ENCODE measurements at regions not wholly inside any gene's neighbourhood (a gene's known extent, or its start where the extent isn't known, plus 50 kb on each side); places are given as distances from the start of the nearest gene placed in this dataset.
"Not testable (repeated sequence)": the region's sequence is repeated elsewhere in the genome, so short reads cannot be mapped to it uniquely, and the experiment has no call there.

GRCh38 chr4:128437023-128437422, 149.4 kb upstream of the PGRMC2 start:
- not testable (repeated sequence) for DNase-seq

GRCh38 chr4:128429023-128429613, 141.5 kb upstream of the PGRMC2 start:
- DNase-seq: not testable (repeated sequence)

GRCh38 chr4:128428397-128428796, 140.8 kb upstream of the PGRMC2 start:
- DNase-seq: no peak

GRCh38 chr4:128427832-128428366, 140.3 kb upstream of the PGRMC2 start:
- no peak for DNase-seq

- DNase-seq: no peak
Measured at GRCh38 chr4:128424527-128425497, 137.2 kb upstream of the PGRMC2 start.

- not testable (repeated sequence) for DNase-seq
Measured at GRCh38 chr4:128422296-128422695, 134.7 kb upstream of the PGRMC2 start.

- no peak for DNase-seq
Measured at GRCh38 chr4:128416921-128417320, 129.3 kb upstream of the PGRMC2 start.

- DNase-seq: no peak
Measured at GRCh38 chr4:128410037-128410436, 122.4 kb upstream of the PGRMC2 start.

GRCh38 chr4:128403586-128403985, 116.0 kb upstream of the PGRMC2 start:
- DNase-seq: no peak

GRCh38 chr4:128394778-128395177, 107.2 kb upstream of the PGRMC2 start:
- no peak for DNase-seq

GRCh38 chr4:128393101-128393704, 105.6 kb upstream of the PGRMC2 start:
- no peak for DNase-seq

GRCh38 chr4:128390475-128390996, 102.9 kb upstream of the PGRMC2 start:
- DNase-seq: no peak

GRCh38 chr4:128388796-128389195, 101.2 kb upstream of the PGRMC2 start:
- no peak for DNase-seq

- DNase-seq: no peak
Measured at GRCh38 chr4:128388352-128388630, 100.7 kb upstream of the PGRMC2 start.

- DNase-seq: no peak
Measured at GRCh38 chr4:128387600-128388351, 100.2 kb upstream of the PGRMC2 start.

GRCh38 chr4:128386761-128387599, 99.4 kb upstream of the PGRMC2 start:
- no peak for DNase-seq

- DNase-seq: no peak
Measured at GRCh38 chr4:128385683-128386304, 98.2 kb upstream of the PGRMC2 start.

GRCh38 chr4:128384765-128385598, 97.4 kb upstream of the PGRMC2 start:
- DNase-seq: no peak

GRCh38 chr4:128384091-128384520, 96.5 kb upstream of the PGRMC2 start:
- no peak for DNase-seq

Data from stimulated activated naive CD4-positive, alpha-beta T cell (primary cell).